ENCODE measurements at regions not wholly inside any gene's neighbourhood (a gene's known extent, or its start where the extent isn't known, plus 50 kb on each side); places are given as distances from the start of the nearest gene placed in this dataset.
"Not testable (repeated sequence)": the region's sequence is repeated elsewhere in the genome, so short reads cannot be mapped to it uniquely, and the experiment has no call there.

DNA sequence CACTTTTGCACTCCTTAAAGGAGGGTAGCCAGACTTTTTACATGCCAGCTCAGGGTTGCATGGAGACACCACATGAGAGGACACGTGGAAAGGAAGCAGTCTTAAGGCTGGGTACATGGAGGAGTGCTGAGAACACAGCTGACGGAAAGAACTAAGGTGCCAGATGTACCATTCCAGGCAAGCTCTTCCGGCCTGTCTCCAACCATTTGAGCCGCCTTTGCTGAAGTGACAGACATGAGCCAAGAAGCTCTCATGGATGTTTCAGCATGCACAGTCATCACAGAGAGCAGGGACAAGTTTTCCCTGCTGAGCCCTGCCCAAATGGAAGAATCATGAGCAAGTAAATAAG, 83.4 kb upstream of the BMP2K start:
- peak; percentile 68 for DNase-seq

DNA sequence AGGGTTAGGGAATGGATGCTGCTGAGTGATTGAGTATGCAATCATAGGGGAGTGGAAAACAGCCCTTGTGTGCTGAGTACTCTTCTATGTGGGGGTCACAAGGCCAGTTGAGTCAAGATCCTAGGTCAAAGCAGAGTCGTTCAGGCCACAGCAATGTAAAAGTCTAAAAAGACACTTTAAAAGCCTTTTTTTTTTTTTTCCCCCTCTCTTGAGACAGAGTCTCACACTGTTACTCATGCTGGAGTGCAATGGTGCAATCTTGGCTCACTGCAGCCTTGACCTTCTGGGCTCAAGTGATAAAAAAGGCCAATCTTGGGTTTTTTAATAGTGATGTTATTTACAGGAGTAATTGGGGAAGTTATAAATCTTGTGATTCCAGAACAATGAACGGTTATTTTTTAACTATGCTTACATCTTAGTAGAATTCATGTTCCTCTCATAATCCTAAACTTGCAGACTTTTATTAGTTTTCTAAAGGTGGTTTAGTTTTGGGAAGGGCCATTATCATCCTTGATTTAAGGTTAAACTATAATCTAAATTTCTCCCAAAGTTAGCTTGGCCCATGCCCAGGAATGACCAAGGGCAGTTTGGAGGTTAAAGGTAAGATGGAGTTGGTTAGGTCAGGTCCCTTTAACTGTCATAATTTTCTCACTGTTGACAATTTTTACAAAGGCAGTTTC, 82.2 kb upstream of the BMP2K start:
- DNase-seq: peak; percentile 96

DNA sequence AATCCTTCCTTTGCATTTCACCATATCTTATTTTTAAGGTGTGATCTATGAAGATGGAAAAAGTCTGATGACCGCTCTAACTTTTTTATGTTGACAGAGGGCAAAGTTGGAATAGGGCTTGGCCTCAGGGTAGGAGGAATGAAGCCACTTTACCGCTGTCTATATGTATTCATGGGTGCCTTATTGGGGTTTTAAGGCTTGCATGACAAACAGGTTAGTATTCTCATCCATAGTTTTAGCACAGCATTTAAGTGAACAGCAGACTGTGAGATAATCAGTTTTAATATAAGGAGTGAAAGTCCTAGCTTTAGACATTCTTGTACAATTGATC, 81.7 kb upstream of the BMP2K start:
- DNase-seq: no peak

DNA sequence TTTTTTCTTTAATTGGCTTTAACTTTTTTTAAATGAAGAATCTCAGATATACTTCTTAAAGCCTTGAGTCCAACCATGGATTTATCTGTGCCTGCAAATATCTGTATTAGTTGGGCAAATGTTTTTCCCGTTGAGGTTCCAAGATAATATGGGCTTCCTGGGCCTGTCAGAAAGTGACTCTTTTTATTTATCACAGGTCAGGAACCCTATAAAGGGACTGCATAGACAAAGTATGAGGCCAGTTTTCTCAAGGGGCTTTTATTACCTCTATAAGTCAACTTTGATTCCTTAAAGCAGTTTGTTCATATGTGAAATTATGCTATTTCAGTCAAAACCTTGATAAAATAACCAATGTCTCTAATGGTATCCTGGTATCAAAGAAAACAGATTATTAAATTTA, 80.2 kb upstream of the BMP2K start:
- no peak for DNase-seq

DNA sequence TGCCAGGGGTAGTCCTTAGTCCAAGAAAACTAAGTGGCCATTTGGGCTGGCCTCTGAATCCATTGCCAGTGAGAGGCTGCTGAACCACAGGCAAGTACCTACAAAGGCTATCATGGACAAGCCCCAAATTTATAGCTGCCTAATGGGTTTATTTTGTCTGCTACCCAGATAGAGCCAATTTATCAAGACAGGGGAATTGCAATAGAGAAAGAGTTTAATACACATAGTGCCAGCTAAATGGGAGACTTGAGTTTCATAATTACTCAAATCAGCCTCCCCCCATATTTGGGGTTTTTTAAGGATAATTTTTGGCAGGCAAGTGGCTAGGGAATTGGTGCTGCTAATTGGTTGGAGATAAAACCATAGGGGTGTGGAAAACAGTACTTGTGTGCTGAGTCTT, 73.1 kb upstream of the BMP2K start:
- no peak for DNase-seq

DNA sequence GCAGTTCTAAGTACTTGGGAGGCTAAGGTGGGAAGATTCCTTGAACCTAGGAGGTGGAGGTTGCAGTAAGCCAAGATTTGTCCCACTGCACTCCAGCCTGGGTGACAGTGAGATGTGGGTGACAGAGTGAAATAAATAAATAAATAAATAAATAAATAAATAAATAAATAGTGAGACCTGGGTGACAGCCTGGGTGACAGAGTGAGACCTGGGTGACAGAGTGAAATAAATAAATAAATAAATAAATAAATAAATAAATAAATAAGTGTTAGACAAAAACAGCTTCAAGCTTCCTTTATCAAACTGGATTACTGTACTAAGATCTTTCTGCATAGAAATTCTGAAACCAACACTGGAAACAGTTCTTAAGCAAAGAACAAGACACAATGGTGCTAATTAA, 71.8 kb upstream of the BMP2K start:
- no peak for DNase-seq

DNA sequence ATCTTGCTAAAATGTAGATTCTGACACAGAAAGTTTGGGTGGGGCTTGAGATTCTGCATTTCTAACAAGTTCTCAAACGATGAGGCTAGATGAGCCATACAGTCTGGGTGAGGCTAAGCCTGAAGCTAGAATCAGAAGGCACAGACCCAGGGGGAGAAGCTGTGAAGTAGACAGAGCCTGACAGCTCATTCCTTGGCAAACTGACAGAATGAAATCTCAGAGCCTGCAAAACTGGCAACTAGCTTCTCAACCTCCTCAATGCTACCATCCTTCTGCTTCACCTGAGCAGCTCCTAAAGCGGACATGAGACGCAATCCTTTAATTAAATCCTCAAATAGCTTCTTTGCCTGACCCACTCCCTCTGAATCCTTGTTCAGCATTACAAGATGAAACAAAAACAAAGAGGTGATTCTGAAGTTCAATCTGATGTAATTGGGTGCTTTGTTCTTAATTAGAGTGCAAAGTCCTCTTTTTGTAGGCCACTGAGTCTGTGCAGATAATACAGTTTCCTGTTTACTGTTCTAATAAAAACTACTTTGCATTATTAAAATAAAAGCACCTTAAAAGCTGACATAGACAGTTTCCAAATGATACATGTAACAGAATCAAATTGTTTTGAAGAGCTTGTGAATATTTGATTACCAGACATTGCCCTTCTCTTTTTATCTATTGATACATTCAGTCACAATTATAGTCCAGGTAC, 71.0 kb upstream of the BMP2K start:
- peak; percentile 57 for DNase-seq

DNA sequence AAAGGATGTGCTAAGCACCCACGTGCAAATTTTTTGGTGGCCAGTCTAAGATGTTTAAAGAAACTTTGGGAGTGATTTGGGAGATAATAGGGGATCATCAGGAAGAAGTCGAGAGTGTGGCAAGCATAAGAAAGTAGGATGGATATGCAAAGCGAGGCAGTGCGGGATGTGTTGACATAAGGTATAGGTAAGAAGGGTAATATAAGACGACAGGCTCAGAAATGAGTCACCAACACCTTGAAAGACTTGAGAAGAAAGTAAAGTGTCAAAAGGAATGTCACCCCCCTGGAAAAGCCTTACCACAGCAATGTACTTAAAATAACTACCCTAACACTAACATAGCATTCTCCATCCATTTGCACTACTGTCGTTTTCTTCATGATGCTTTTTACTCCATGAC, 69.8 kb upstream of the BMP2K start:
- no peak for DNase-seq

DNA sequence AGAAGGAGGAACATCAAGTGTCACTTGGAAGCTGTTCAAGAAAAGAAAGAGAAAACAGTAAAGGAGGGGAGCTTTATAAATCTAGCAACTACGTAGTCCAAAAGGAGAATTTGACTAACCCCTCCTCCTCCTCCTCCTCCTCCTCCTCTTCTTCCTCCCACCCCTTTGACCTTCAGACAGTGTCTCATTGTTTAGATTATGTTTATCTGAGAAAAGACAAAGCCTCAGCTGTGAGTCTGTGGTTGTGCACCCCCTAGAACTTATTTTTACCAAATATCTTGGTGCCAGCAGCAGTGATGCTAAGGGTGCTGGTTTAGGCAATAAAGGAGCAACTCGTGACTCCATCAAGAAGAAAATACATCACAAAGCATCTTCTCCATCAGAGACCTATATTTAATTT, 68.9 kb upstream of the BMP2K start:
- DNase-seq: peak; percentile 88

DNA sequence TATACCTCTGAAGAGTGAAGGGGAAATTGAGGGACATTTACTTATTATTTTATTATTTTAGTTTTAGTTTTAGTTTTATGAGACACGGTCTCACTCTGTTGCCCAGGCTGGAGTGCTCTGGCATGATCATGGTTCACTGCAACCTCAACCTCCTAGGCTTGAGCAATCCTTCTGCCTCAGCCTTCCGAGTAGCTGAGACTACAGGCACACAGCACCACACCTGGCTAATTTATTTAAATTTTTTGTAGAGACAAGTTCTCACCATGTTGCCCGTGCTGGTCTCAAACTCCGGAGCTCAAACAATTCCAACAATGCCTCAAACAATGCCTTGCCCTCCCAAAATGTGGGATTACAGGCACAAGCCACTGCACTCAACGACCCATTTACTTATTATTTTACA, 68.4 kb upstream of the BMP2K start:
- DNase-seq: no peak

DNA sequence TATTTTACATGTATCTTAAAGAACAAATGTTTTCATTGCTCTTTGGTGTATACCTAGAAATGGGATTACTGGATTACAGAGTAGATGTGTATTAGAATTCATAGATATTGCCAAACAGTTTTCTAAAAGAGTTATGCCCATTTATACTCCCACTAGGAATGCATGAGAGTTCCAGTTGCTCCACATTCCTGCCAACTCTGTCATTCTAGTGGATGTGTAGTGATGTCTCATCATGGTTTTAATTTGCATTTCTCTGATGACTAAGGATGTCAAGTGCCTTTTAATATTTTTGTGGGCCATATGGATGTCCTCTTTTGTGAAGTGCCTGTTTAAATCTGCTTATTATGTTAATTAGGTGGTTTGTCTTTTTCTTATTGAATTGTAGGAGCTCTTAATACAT, 65.6 kb upstream of the BMP2K start:
- DNase-seq: no peak

DNA sequence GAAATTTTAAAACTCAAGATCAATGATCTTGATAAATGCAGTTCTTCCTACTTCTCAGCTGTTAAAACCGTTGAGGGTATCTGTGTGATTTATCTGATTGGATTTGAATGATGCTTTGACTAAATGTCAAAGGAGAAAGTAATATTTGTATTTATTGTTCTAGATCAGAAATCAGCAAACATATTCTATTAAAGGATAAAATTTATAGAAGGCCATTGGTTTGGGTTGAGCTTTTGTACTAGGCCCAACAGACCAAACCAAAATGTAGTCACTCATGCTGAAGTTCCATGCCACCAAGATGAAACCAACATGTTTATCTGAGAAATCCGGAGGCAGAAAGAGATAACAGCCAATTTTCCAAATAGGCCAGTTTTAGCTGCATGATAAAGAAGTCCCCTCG, 64.5 kb upstream of the BMP2K start:
- DNase-seq: no peak

DNA sequence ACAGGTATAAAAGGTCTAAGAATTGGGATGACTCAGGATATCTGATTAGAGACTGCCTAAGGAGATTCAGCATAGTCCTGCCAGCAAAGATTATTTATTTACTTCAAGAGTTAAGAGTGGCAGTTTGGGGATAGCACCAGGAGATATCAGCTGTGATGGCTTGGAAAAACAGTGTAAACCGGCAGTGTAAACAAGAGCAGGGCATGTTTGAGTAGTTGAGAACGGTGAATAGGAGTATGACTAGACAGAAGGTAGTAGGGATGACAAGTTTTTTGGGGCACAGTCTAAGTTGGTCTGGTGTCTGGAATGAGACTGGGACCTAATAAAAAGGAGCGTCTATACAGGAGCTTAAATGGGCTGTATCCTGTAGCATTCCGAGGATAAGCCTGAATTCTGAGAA, 61.6 kb upstream of the BMP2K start:
- not testable (repeated sequence) for DNase-seq

DNA sequence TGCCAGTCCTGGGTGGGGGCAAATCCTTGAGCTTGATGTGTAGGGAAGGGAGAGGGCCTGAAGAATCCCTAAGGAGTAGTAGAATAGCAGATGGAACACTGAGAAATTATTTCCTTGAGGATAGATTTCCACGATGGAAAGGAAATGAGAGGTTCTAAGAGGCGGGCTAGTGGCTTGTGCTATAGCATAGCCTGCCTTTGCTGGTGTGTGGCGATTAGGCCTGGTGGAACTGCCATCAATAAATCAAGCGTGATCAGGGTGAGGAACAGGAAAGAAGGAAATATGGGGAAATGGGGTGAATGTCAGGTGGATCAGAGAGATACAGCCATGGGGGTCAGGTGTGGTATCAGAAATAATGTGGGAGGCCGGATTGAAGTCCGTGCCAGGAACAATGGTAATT, 60.8 kb upstream of the BMP2K start:
- not testable (repeated sequence) for DNase-seq

DNA sequence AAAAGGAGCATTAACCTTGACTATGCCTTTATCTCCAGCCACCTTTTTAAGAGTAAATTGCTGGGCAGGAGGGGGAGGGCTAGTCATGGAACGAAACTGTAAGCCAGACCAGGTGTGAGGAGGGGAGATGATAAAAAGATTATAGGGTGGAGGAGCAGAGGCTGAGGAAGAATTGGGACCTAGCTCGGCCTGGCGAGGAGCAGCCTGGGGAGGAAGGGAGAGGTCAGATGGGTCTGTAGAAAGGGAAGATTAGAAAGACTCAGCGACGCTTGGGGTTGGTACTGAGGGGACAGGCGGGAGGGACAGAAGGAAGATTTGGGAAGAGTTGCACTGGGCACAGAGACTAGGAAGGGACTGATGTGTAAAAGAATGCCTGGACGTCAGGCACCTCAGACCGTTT, 58.4 kb upstream of the BMP2K start:
- DNase-seq: not testable (repeated sequence)

DNA sequence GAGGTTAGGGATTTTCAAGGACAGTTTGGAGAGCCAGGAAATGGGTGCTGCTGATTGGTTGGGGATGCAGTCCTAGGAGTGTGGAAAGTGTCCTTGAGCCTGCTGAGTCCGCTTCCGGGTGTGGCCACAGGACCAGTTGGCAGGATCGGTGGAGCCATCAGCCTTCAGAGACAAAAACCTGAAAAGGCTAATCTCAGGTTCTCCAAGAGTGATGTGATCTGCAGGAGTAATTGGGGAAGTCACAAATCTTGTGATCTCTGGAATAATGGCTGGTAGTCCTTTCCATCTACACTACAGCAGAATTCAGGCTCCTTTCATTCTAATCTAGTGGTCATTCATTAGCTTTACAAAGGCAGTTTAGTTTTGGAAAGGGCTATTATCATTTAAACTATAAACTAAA, 55.9 kb upstream of the BMP2K start:
- peak; percentile 54 for DNase-seq

DNA sequence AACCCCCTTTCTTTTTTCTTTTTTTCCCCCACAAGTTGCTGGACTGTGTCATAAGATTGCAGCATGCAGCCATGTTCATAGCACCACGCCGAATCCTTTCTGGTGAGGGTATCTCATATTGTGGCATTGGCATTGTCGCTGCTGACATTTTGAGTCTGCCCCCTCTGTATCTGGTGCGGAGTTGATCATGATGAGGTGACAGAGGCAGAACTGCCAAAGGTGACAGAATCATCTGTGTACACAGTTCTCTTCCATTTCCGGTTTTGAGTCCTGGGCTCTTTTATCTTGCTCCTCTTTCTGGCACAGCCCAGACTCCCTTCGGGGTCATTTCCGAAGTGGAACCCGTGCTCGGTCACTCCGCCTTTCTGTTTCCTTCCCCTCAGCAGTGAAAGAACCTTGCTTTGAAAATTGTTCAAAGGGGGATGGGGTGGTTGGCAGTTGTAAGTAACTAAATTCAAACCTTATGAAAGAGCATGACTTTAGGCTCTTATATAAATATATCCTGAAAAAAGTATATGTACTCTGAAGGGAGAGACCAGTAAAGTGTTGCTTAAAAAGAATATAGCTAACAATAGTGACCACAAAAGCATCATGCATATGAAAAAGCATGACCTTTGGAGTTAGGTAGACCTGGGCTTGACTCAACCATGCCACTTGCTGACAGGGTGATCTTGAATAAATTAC, 55.0 kb upstream of the BMP2K start:
- peak; percentile 93 for DNase-seq

DNA sequence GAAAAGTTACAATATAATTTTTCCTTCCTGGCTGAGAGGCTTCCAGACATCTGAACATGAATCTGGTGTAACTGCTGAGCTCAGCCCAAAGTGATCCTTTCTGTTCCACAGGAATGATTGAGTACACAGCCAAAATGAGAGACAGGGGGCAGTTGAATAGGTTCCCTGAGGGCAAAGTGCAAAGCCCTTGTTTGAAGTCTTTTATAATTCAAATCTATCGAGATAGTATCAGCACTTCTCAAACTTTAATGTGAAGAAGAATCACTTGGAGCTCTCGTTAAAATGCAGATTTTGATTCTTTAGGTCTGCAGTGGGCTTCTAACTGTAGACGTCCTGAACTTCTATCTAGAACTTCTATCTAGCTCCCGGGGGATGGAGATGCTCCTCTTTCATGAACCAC, 54.4 kb upstream of the BMP2K start:
- DNase-seq: no peak

DNA sequence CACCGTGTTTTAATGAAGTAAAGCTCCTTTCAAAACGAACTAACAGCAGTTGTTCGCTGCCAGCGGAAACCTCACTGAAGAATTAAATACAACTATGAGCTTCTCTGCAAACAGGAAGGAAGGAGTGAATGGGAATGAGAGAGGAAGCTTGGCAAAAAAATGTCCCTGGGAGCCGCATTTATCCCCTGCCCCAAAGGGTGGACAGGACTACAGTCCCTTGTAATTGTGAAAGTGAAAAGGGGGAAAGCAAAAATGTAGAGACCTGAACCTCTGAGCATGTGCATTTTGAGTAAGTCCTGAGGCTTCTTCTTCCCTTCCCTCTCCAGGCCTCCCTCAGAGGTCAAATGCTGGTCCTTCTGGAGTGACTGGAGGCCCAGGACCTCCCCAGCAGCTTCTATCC, 53.8 kb upstream of the BMP2K start:
- no peak for DNase-seq

DNA sequence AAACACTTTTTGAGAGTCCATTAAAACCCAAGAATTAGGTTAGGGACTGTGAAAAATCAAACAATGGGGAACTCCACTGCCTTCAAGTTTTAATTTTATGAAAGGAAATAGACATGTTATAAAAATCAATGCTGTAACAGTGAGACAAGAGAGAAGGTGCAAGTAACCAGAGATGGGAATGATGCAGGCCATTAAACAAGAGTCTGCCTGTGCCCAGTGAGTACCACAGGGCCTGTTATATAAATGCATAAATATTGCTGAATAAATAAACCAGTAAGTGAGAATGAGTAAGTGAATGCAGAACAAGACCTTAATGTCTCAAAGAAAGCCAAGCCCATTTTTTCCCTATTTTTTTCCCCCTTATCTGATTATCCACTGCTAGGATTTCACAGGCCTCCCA, 53.3 kb upstream of the BMP2K start:
- no peak for DNase-seq

All from OCI-M1 (cell line).